HK-2 (cell line): ENCODE measurements at regions not wholly inside any gene's neighbourhood (a gene's known extent, or its start where the extent isn't known, plus 50 kb on each side); places are given as distances from the start of the nearest gene placed in this dataset.
"Not testable (repeated sequence)": the region's sequence is repeated elsewhere in the genome, so short reads cannot be mapped to it uniquely, and the experiment has no call there.

Source experiments
- DNase-seq: peaks from one replicate; pipeline ENCODE4 v3.0.0-alpha.2; 2018; ENCODE audit not compliant: unreplicated experiment

- not testable (repeated sequence) for DNase-seq
Measured at GRCh38 chr10:121329631-121330030, 268.6 kb downstream of the FGFR2 start.

- no peak for DNase-seq
Measured at GRCh38 chr10:121330563-121330962, 267.7 kb downstream of the FGFR2 start.

- DNase-seq: no peak
Measured at GRCh38 chr10:121332353-121332752, 265.9 kb downstream of the FGFR2 start.

- no peak for DNase-seq
Measured at GRCh38 chr10:121332829-121333765, 265.1 kb downstream of the FGFR2 start.

- no peak for DNase-seq
Measured at GRCh38 chr10:121335386-121335925, 262.8 kb downstream of the FGFR2 start.

- no peak for DNase-seq
Measured at GRCh38 chr10:121337427-121337826, 260.8 kb downstream of the FGFR2 start.

GRCh38 chr10:121338206-121338980, 259.9 kb downstream of the FGFR2 start:
- no peak for DNase-seq

GRCh38 chr10:121339114-121339513, 259.1 kb downstream of the FGFR2 start:
- no peak for DNase-seq

- DNase-seq: no peak
Measured at GRCh38 chr10:121340271-121340831, 257.9 kb downstream of the FGFR2 start.

GRCh38 chr10:121351540-121351939, 246.7 kb downstream of the FGFR2 start:
- no peak for DNase-seq

GRCh38 chr10:121352231-121352855, 245.9 kb downstream of the FGFR2 start:
- DNase-seq: no peak

GRCh38 chr10:121355161-121355560, 243.1 kb downstream of the FGFR2 start:
- DNase-seq: no peak

GRCh38 chr10:121356183-121356582, 242.1 kb downstream of the FGFR2 start:
- DNase-seq: no peak

GRCh38 chr10:121357401-121357800, 240.8 kb downstream of the FGFR2 start:
- no peak for DNase-seq

- no peak for DNase-seq
Measured at GRCh38 chr10:121362026-121362425, 236.2 kb downstream of the FGFR2 start.

- no peak for DNase-seq
Measured at GRCh38 chr10:121365566-121365965, 232.7 kb downstream of the FGFR2 start.

GRCh38 chr10:121368347-121369025, 229.8 kb downstream of the FGFR2 start:
- no peak for DNase-seq

GRCh38 chr10:121369616-121370015, 228.6 kb downstream of the FGFR2 start:
- no peak for DNase-seq

GRCh38 chr10:121371836-121372235, 226.4 kb downstream of the FGFR2 start:
- no peak for DNase-seq

- DNase-seq: no peak
Measured at GRCh38 chr10:121373411-121373810, 224.8 kb downstream of the FGFR2 start.

- no peak for DNase-seq
Measured at GRCh38 chr10:121374121-121374520, 224.1 kb downstream of the FGFR2 start.
